Caco-2 (cell line): ENCODE measurements at regions not wholly inside any gene's neighbourhood (a gene's known extent, or its start where the extent isn't known, plus 50 kb on each side); places are given as distances from the start of the nearest gene placed in this dataset.
"Not testable (repeated sequence)": the region's sequence is repeated elsewhere in the genome, so short reads cannot be mapped to it uniquely, and the experiment has no call there.

Source experiments
- BruUV-seq: library from RNA; stranded (reverse); fragments of 400-500 nt; replicated peaks from 2 replicates; lab custom pipeline; 2021; lab: Mats Ljungman, UMichigan
- CTCF ChIA-PET: fragments of 300-600 bp; sonication (Branson Sonifier 250); formaldehyde crosslinking; loops from one replicate; lab custom pipeline; 2022; ENCODE audit warnings: antibody characterized with exemption; lab: Charles Lee
- POLR2A ChIA-PET: fragments of 300-600 bp; sonication (Branson Sonifier 250); formaldehyde crosslinking; loops from one replicate; lab custom pipeline; 2022; ENCODE audit warnings: antibody characterized with exemption; lab: Charles Lee
- DNase-seq, 2 experiments: peaks; one replicate each; pipeline versions ENCODE4 v3.0.0 to v3.0.0-alpha.2; 2020 to 2022
- H3K27me3 ChIP-seq: replicated peaks from 2 replicates; pipeline ENCODE4 v1.6.0; 2011; ENCODE audit warnings: low read length; ENCODE audit not compliant: control insufficient read depth, insufficient read depth
- H3K36me3 ChIP-seq: 2 replicates; pipeline ENCODE4 v1.5.1; 2011; ENCODE audit warnings: low read length; ENCODE audit not compliant: control insufficient read depth, insufficient read depth
- H3K4me1 ChIP-seq: fragments of 250-450 bp; sonication (Bioruptor Pico); 2 replicates; pipeline ENCODE4 v1.5.1; 2020; ENCODE audit warnings: mild to moderate bottlenecking
- H3K4me3 ChIP-seq: 2 replicates; pipeline ENCODE4 v1.5.1; 2011; ENCODE audit warnings: low read depth, mild to moderate bottlenecking, control low read depth, low read length
- H3K9me3 ChIP-seq: fragments of 250-450 bp; sonication (Bioruptor Pico); 2 replicates; pipeline ENCODE4 v1.5.1; 2020; ENCODE audit warnings: mild to moderate bottlenecking, moderate library complexity
- H3K27ac Mint-ChIP-seq: one replicate; pipeline ENCODE4 v1.8.0; 2022; ENCODE audit warnings: mixed read lengths; ENCODE audit not compliant: unreplicated experiment
- H3K27me3 Mint-ChIP-seq: one replicate; pipeline ENCODE4 v1.8.0; 2022; ENCODE audit warnings: mixed read lengths; ENCODE audit not compliant: insufficient read depth, unreplicated experiment
- H3K36me3 Mint-ChIP-seq: one replicate; pipeline ENCODE4 v1.8.0; 2022; ENCODE audit warnings: mild to moderate bottlenecking, mixed read lengths; ENCODE audit not compliant: insufficient read depth, unreplicated experiment
- H3K4me1 Mint-ChIP-seq: one replicate; pipeline ENCODE4 v1.8.0; 2022; ENCODE audit warnings: low read depth, mixed read lengths; ENCODE audit not compliant: unreplicated experiment
- H3K4me3 Mint-ChIP-seq: one replicate; pipeline ENCODE4 v1.8.0; 2022; ENCODE audit warnings: mild to moderate bottlenecking, moderate library complexity, mixed read lengths; ENCODE audit not compliant: unreplicated experiment
- H3K9me3 Mint-ChIP-seq: one replicate; pipeline ENCODE4 v1.8.0; 2022; ENCODE audit warnings: mixed read lengths; ENCODE audit not compliant: unreplicated experiment
- intact Hi-C: fragments of 100-400 bp; cut with micrococcal nuclease; formaldehyde crosslinking; loops from one replicate; pipeline ENCODE4 v1.10.0; 2022; ENCODE audit not compliant: unreplicated experiment
- TF ChIP-seq, protein P1 (sequence below), 2 experiments: fragments of 200-600 bp in 1 of 2; IDR thresholded peaks; 1 replicate in 1 of 2; 2 replicates in 1 of 2; pipeline versions ENCODE4 v1.5.1 to v1.8.0; 2011 to 2022; ENCODE audit warnings: antibody characterized with exemption in 1 of 2, control low read depth in 1 of 2, inconsistent platforms in 1 of 2, low read depth in 1 of 2, low read length in 1 of 2, mild to moderate bottlenecking in 1 of 2, moderate library complexity in 1 of 2; ENCODE audit not compliant: insufficient read depth in 1 of 2, severe bottlenecking in 1 of 2, unreplicated experiment in 1 of 2

DNA sequence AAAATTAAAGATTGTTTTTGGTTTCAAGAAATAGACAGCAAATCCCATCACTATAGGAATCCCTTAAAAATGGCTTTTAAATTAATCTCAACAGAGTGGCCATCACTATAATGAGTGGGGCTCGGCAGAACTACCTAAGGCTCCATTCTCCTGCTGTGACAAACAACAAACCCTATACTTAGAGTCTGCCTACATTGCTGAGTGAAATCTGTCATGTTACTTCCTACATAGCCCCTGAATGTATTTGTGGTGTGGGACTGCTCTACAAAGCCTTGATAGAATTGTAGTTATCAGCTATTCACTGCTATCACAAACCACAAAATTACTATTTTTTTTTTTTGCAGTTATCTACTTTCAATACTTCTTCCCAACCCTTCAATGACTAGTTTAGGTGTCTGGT lies 538.7 kb upstream of the ATXN7L3B start:
- Mint-ChIP-seq H3K4me3 (no peak overlapping the region), H3K4me1 (no peaks in the 10 kb centered on the region), H3K27ac (no peak overlapping the region), H3K27me3 (peaks cover 5% of the 10 kb centered on the region), H3K9me3 (no peaks in the 10 kb centered on the region), H3K36me3 (no peaks in the 10 kb centered on the region)
- Histone ChIP-seq H3K9me3 (no peaks in the 10 kb centered on the region), H3K27me3 (no peaks in the 10 kb centered on the region), H3K4me1 (no peaks in the 10 kb centered on the region), H3K4me3 (no peak overlapping the region), H3K36me3 (no peaks in the 10 kb centered on the region)
- CTCF ChIA-PET, result no interaction called here
- POLR2A ChIA-PET, result no interaction called here
- TF ChIP-seq, protein P1, sequence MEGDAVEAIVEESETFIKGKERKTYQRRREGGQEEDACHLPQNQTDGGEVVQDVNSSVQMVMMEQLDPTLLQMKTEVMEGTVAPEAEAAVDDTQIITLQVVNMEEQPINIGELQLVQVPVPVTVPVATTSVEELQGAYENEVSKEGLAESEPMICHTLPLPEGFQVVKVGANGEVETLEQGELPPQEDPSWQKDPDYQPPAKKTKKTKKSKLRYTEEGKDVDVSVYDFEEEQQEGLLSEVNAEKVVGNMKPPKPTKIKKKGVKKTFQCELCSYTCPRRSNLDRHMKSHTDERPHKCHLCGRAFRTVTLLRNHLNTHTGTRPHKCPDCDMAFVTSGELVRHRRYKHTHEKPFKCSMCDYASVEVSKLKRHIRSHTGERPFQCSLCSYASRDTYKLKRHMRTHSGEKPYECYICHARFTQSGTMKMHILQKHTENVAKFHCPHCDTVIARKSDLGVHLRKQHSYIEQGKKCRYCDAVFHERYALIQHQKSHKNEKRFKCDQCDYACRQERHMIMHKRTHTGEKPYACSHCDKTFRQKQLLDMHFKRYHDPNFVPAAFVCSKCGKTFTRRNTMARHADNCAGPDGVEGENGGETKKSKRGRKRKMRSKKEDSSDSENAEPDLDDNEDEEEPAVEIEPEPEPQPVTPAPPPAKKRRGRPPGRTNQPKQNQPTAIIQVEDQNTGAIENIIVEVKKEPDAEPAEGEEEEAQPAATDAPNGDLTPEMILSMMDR (IDR thresholded peaks at IDR 0.05; ENCODE audit: insufficient read depth in 1 of 2, low read depth in 1 of 2, low read length in 1 of 2, severe bottlenecking in 1 of 2, unreplicated experiment in 1 of 2), result no peak
- DNase-seq, result no peak
- no TSS peak for BruUV-seq
- intact Hi-C loops, result no loop called here

DNA sequence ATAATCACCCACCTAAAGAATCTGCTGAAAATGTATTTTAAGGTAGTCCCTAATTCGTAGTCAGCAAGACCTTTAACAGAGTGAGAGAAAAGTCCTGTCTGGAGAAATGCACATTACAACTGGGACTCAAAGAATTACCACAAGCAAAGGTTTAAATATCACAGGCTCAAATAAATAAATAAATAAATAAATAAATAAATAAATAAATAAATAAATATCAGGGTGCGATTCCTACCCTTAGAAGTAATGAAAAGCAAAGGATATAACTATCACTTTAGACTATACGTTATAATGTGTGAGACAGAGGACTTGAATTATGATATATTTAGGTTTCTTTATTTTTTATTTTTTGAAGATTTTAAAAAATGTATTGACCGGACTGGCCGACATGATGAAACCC lies 522.5 kb upstream of the ATXN7L3B start:
- intact Hi-C loops, result no loop called here
- H3K9me3 Mint-ChIP-seq, result no peaks in the 10 kb centered on the region
- Histone ChIP-seq H3K9me3 (no peaks in the 10 kb centered on the region), H3K36me3 (no peaks in the 10 kb centered on the region), H3K4me3 (no peak overlapping the region), H3K27me3 (no peaks in the 10 kb centered on the region), H3K4me1 (no peaks in the 10 kb centered on the region)
- H3K27me3 Mint-ChIP-seq, result no peaks in the 10 kb centered on the region
- no peaks in the 10 kb centered on the region for H3K36me3 Mint-ChIP-seq
- CTCF ChIA-PET, result no interaction called here
- DNase-seq, result no peak
- no peak overlapping the region for H3K27ac Mint-ChIP-seq
- no peak overlapping the region for H3K4me3 Mint-ChIP-seq
- BruUV-seq, result no TSS peak
- TF ChIP-seq, protein P1 (IDR thresholded peaks at IDR 0.05; ENCODE audit: insufficient read depth in 1 of 2, low read depth in 1 of 2, low read length in 1 of 2, severe bottlenecking in 1 of 2, unreplicated experiment in 1 of 2), result no peak
- POLR2A ChIA-PET, result no interaction called here
- no peaks in the 10 kb centered on the region for H3K4me1 Mint-ChIP-seq

DNA sequence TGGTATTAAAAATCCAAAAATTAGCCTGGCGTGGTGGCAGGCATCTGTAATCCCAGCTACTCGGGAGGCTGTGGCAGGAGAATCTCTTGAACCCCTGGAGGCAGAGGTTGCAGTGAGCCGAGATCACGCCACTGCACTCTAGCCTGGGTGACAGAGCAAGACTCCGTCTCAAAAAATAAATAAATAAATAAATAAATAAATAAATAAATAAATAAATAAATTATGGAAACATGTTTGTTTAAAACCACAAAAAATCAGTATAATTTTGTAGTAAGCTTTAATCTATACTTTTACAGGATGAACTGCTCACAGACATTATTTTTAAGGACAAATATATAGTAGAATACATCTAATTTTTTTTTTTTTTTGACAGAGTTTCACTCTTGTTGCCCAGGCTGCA lies 521.3 kb upstream of the ATXN7L3B start:
- H3K27me3 Mint-ChIP-seq, H3K9me3 ChIP-seq, POLR2A ChIA-PET, H3K27me3 ChIP-seq, H3K36me3 ChIP-seq, H3K4me3 ChIP-seq, H3K9me3 Mint-ChIP-seq, H3K4me3 Mint-ChIP-seq, BruUV-seq, DNase-seq, H3K27ac Mint-ChIP-seq, H3K36me3 Mint-ChIP-seq, H3K4me1 ChIP-seq, CTCF ChIA-PET, H3K4me1 Mint-ChIP-seq, intact Hi-C loops: not testable (repeated sequence)

DNA sequence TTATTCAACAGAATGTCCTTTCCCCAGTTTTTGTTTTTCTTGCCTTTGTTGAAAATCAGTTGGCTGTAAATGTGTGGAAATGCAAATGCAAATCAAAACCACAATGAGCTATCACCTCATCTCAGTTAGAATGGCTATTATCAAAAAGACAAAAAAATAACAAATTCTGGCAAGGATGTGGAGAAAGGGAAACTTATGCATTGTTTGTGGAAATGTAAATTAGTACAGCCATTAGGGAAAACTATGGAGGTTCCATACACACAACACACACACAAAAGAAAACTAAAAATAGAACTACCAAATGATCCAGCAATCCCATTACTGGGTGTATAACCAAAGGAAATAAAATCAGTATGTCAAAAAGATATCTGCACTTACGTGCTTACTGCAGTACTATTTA lies 518.8 kb upstream of the ATXN7L3B start:
- Histone ChIP-seq H3K9me3 (no peaks in the 10 kb centered on the region), H3K27me3 (no peaks in the 10 kb centered on the region), H3K4me1 (no peaks in the 10 kb centered on the region), H3K4me3 (no peak overlapping the region), H3K36me3 (no peaks in the 10 kb centered on the region)
- no peaks in the 10 kb centered on the region for H3K4me1 Mint-ChIP-seq
- no peak overlapping the region for H3K27ac Mint-ChIP-seq
- CTCF ChIA-PET, result no interaction called here
- H3K9me3 Mint-ChIP-seq, result no peaks in the 10 kb centered on the region
- DNase-seq, result no peak
- POLR2A ChIA-PET, result no interaction called here
- H3K27me3 Mint-ChIP-seq, result no peaks in the 10 kb centered on the region
- no peak overlapping the region for H3K4me3 Mint-ChIP-seq
- no peaks in the 10 kb centered on the region for H3K36me3 Mint-ChIP-seq
- TF ChIP-seq, protein P1 (IDR thresholded peaks at IDR 0.05; ENCODE audit: insufficient read depth in 1 of 2, low read depth in 1 of 2, low read length in 1 of 2, severe bottlenecking in 1 of 2, unreplicated experiment in 1 of 2), result no peak
- no TSS peak for BruUV-seq
- intact Hi-C loops, result no loop called here
